Activated T-helper 1 cell treated with Interleukin-2 at 50 U/mL for 16 hours (primary cell): ENCODE measurements at regions not wholly inside any gene's neighbourhood (a gene's known extent, or its start where the extent isn't known, plus 50 kb on each side); places are given as distances from the start of the nearest gene placed in this dataset.
"Not testable (repeated sequence)": the region's sequence is repeated elsewhere in the genome, so short reads cannot be mapped to it uniquely, and the experiment has no call there.

Experiments used
- DNase-seq: peaks from one replicate; pipeline ENCODE4 v3.0.0-alpha.2; 2020; ENCODE audit warnings: low read depth

DNA sequence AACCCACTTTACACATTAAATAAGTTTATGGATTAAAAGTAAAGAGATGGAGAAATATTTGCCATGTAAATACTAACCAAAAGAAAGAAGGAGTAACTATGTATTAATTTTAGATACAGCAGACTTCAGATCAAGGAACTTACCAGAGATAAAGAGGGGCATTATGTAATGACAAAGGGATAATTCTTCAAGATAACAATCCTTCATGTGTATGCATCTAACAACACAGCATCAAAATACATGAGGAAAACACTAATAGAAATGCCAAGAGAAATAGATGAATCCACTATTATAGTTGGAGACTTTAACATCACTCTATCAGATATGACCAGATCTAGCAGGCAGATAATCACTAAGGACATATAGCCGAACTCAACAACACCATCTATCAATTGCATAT, 149.8 kb upstream of the ANKRD55 start:
- no peak for DNase-seq

DNA sequence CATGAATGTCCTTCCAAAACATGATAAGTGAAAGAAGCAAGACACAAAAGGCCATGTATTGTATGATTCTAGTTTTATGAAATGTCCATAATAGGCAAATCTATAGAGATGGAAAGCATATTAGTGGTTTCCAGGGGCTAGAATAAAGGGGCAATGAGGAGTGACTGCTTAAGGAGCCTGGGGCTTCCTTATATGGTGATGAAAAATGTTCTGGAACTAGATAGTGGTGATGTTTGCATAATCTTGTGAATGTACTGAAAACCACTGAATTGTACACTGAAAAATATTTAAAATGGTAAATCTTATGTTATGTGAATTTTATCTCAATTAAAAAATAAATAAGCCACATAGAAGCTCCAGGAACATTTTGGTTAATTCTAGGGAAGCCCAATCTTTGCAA, 144.4 kb upstream of the ANKRD55 start:
- DNase-seq: no peak

DNA sequence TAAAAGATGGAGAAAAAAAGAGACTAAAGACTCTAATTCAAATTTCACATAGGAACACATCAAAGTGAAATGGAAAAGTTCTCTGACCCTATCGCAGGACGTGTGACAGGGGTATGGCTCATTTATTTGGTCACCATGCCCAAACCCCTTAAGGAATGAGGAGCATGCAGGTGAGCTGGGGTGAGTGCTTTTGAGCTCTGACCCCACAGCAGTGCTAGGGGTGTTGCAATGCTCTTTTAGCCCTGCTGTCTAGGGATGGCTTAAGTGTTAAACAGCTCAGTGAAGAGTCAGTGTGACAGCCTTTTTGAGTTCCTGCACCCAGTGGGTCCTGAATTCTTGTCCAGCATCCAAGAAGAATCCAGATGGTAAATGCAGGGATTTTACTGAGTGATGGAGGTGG, 143.0 kb upstream of the ANKRD55 start:
- DNase-seq: no peak

DNA sequence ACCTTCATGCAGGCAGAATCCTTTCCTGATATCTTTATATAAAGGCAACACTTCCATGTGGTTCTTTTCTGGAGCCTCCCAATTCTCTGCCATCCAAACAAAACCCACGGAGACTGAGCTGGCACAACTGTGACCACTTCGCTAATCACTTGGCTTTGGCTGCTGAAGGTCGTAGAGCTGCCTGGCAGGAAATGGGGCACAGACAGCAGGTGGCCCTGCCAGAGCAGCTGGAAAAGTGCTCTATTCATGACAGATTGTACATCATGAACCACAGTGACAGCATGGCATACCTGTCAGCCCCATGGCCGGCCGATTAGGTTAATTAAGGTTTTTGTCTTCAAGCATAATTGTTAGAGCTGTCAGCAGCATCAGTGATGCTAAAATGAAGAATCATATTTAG, 141.9 kb upstream of the ANKRD55 start:
- DNase-seq: no peak

DNA sequence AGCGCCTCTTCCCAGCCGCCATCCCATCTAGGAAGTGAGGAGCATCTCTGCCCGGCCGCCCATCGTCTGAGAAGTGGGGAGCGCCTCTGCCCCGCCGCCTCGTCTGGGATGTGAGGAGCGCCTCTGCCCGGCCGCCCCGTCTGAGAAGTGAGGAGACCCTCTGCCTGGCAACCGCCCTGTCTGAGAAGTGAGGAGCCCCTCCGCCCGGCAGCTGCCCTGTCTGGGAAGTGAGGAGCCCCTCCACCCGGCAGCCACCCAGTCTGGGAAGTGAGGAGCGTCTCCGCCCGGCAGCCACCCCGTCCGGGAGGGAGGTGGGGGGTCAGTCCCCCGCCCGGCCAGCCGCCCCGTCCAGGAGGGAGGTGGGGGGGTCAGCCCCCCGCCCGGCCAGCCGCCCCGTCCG, 139.4 kb upstream of the ANKRD55 start:
- DNase-seq: not testable (repeated sequence)

DNA sequence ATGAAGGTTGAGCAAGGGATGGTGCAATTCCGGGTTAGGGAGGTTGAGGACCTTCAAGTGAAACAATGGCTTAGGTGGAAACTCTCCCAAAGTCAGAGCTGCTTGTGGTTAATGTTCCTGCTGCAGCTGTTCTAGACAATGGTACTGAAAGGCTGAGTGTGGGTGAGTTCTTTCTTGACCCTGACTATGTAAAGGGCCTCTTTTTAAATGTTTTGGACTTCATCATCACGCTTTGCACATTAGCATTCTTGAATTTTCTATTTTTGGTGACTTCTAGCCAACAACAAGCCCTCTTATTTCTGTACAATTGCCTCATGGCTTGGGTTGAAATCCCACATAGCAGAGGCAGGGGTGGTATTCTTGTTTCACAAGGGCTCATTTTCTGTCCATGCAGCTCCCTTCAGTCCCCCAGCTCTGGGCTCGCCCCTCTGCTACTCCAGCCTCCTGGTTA, 136.3 kb upstream of the ANKRD55 start:
- no peak for DNase-seq

DNA sequence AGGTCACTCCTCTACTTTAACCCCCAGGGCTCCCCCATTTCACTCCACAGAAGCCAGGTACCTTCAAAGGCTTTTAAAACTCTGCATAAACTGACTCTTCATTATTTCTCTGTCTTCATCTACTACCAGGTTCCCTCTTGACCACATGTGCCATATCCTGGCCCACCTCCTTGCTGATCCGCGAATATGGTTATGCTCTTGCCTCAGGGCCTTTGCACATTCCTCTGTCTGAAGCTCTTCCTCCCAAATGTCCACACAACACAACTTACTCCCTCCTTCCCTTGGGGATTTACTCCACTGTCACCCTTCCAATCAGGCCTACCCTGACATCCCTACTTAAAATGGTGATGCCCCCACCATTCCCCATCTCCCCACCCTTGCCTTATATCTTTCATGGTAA, 134.6 kb upstream of the ANKRD55 start:
- no peak for DNase-seq

DNA sequence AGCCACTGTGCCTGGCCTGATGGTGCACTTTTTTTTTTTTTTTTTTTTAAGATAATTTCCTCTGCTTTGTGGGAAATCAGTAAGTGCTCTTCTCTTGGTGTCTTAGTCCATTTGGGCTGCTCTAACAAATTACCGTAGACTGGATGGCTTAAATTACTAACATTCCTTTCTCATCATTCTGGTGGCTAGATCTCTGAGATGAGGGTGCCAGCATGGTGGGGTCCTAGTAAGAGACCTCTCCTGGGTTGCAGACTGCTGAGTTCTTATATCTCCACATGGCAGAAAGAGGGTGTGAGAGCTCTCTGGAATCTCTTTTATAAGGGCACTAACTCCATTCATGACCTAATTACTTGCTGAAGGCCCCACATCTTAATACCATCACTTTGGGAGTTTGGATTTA, 133.9 kb upstream of the ANKRD55 start:
- DNase-seq: no peak

DNA sequence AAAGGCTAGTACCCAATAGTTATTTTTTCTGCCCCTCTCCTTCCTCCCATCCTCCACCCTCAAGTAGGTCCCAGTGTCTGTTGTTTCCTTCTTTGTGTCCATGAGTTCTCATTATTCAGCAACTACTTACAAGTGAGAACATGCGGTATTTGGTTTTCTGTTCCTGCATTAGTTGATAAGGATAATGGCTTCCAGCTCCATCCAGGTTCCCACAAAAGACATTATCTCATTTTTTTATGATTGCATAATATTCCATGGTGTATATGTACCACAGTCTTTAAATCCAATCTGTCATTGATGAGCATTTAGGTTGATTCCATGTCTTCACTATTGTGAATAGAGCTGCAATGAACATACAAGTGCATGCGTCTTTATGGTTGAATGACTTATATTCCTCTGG, 128.3 kb upstream of the ANKRD55 start:
- DNase-seq: no peak

DNA sequence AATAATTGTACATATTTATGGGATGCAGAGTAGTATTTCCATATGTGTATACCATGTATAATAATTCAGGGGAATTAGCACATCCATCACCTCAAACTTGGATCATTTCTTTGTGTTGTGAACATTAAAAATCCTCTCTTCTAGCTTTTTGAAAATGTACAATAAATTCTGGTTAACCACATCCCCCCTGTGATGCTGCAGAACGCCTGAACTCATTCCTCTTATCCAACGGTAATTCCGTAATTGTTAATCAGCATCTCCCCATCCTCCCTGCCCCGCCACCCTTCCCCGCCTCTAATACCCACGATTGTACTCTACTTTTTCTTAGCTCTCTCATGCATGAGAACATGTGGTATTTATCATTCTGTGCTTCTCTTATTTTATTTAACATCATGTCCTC, 127.7 kb upstream of the ANKRD55 start:
- no peak for DNase-seq

DNA sequence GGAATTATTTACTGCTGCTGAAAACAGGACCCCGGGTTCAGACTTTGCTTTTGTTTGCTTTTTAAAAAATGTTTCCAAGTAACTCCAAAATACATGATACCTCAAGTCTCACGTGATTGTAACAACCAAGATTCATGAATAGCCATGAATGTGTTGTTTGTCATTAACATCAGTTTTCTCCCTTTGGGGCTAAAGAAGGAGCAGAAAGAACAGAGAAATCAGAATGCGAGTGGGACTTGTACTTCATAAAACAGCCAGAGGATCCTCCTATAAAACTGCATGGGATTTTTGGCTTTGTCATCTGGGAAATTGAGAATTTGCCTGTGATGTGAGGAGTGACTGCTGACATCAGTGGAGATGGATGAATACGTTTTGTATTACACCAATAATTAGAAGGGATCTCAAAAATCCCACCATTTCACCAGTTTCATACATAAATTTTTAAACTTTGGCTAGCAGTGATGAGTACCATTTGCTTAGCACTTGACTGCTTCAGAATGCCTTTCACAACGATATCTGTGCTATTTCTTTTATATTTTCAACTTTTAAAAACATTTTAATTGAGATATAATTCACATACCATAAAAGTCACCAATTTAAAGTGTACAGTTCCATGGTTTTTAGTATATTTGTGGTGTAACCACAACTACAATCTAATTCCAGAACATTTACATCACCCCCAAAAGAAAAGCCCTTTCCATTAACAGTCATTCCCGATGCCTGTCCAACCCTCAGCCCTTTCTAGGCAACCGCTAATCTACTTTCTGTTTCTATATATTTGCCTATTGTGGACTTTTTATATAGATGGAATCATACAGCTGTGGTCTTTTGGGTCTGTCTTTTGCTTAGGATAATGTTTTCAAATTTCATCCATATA, 126.9 kb upstream of the ANKRD55 start:
- DNase-seq: no peak

DNA sequence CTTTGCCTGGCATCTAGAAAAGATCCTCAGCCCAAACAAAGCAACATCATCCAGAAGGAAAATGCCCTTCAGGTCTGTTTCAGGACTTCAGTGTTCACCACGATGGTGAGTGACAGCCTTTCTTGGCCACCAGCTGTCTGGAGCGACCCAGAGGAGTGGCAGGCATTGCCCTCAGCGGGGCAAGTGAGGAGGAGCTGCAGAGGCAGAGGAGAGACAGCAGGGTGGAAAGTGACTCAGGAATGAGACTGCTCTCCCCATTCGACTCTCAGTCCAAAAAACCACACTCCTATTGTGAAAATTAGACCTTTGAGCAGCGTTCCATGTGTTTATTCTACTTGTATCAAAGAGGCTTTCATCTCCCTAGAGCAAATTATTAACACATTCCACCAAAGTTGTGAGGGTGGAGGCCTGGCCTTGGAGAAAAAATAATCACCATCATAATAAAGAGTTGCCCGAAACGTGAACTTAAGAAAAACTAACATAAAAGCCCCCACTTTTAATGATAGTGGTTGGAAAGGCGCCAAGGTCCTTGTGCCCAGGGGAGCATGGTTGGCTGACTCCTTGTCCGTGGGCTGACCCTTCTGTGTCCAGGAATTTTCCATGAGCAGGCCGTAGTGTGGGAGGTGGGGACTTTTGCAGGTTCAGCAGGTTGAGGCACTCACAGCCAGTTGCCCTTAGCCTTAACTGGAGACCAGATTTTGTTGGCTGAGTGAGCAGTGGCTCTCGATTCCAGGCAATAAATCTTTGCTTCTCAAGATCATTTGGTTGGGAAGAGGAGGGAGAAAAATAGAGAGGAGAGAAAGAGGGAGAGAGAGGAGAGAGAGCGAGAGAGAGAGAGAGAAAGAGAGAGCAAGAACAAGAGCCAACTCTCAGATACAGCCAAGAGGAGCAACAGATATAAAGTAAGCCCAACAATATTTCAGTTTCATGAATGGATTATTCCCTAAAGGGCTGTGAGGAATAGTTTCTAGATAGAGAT, 125.9 kb upstream of the ANKRD55 start:
- DNase-seq: no peak

DNA sequence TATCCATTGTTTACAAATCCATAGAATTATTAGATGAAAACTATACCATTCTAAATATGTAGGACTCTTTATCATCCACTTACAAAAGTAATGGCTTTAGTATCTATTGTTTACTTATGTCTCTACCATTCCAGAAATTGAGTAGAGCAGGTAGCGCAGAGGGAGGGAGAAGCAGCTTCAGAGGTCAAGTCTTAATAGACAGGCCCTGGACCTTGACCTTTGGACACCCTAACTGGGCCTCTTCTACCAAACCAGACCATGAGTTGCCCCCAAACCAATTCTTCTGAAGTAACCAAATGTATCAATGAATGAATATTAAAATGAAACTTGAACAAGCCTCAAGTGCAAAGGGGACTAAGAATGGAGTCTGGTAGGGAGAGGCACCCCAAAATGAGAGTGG, 124.9 kb upstream of the ANKRD55 start:
- no peak for DNase-seq

DNA sequence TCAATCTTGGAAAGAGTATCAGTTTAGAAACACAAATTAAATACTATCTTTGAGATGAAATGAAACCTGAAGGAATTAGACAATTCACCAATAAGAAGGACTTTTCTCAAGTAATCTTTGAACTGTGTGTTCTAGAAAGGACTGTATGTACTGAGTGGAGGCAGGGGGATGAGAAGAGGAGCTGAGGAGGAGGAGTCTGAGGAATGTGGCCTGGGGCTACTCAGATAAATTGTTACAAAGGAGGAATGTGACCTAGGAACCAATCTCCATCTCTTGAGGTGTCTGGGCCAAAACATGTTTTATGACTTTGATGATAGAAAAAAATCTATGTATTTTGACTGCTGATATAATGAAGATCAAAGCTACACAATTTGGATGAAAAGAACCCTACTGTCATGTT, 124.3 kb upstream of the ANKRD55 start:
- no peak for DNase-seq

DNA sequence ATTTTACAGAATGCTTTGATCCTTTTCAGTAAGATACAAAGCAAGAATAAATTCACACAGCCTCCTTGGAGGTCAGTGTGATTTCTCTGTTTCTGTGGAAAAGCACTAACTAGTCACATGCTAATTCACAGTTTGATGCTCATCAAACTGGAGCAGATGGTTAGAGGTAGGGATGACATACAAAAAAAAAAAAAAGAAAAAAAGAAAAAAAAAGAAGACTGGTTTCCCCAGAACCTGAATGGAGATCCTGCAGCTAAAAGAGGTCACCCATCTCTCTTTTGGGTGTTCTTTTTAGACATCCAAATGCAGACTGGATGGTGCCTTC, 123.7 kb upstream of the ANKRD55 start:
- no peak for DNase-seq

DNA sequence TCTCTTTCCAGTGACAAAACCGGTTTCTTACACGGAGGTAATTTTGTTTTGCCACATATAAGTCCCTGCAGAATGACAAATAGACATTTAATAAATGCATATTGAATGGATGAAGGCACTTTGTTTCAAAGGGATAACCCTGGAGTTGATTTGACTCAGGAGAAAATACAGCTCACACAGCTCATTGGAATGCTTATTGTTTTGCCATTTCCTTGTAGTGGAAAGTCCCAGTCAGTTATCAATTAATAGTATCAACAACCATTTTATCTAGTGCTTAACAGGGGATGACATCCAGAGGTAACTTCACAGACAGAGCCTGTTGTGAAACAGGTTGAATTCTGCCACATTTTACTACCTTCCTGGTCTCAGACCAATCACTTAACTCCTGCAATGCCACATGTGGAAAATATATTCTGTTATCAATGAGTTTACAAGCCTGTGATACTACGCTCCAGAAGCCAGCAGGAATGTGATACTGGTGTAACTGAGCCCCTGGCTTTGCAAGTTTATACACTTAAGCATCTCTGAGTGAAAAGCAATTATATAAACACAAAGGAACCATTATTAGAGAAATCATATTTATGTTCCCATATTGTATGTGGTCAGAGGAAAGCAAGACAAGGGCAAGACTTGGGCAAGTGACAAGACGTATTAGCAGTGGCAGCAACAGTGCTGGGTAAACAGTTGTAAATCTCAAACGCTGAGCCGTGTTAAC, 123.1 kb upstream of the ANKRD55 start:
- no peak for DNase-seq

DNA sequence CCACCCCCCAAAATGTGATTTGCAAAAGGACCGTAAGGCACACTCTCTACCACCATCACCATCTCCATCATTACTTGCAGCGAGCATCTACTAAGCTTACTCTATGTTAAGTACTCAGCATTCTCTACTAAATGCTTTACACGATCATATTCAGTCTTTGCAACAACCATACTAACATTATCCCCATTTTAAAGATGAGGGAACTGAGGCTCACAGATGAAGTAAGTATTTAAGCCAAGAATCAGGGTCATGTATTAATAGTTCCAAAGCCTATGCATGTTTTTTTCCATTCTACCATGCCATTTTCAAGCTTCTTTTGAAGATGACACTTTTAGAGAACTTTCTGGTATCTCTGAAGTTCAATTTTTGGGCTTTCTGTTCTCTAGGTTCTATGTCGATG, 121.7 kb upstream of the ANKRD55 start:
- DNase-seq: no peak

DNA sequence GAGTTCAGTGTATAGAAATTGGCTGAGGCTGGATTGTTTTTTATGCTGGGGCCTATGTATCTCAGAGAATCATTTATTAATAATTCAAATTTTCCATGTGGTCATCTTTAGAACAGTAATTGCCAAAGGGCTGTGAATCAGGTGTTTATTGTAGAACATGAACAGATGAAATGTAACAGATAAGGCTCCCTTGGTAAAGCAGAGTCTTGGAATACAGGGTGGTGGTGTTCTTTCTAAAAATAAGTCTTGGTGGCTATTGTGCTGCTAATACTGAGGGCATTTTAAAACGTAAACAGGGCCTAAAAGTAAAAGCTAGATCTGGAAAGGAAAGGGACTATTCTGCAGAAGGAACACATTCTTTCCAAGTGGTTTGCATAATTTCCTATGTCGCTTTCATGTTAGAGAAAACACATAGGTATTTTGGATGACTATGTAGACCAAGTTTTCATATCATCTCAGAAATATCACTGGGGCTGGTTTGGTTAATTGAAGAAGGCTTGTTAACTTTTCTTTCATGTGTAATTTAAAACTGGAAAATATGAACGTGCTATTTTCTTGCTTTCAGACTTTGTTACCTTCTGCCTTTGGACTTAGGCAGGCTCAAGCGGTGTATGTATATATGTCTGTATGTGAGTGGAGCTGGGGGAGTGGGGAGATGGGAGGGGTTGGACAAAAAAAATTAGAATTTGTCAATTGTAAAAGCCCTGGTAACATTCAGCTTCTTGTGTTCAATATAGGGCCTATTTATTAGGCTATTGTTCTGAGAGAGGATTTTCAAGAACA, 119.9 kb upstream of the ANKRD55 start:
- no peak for DNase-seq

DNA sequence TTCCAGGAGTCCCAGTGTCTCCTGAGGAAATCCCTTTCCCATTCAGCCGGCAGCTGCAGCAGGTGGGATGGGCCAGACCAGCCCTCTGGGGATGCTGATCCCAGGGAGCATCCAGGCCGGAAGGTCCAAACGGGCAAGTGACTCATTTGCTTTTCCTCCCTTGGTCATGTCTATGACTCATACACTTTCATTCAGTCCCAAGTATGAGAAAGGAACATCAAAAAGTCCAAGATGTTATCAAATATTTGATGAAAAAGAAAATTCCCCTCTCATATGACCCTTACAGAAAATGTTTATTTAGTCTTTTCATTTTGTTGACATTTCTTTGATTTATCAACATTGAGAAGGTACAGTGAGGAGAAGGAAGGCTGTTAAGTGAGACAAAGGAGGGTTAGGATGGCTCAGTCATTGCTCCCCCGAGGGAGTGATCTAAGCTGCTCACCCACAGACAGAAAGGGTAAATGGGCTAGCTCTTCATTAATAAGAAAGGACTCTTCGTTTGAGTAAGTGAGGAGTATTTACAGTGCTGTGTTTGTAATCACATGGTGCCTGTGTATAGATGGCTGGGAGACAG, 117.6 kb upstream of the ANKRD55 start:
- no peak for DNase-seq

DNA sequence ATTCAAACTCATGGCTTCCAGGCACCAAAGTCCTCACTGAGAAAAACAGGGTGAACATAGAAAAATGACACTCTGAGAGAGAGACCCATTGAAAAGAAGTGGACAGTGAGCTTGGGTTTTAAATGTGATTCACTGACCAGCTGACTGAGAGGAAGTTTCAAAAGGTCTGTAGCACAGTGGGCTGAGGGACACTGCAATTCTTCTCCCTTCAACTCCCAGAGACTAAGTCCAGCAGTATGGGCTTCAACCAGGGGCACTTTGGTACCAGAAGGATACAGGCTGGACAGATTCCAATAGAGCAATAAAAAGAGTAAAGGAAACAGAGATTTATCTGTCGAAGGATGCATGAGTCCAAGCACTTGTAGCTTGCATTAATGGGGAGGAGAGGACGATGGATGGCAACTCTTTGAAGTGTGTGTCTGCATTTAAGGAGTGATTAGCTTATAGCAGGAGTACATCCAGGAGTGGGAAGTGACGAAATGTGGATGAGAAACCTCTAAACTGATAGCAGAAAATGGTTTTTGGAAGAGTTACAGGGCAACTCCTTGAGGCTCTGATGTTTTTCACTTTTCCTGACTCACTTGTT, 117.0 kb upstream of the ANKRD55 start:
- DNase-seq: no peak

DNA sequence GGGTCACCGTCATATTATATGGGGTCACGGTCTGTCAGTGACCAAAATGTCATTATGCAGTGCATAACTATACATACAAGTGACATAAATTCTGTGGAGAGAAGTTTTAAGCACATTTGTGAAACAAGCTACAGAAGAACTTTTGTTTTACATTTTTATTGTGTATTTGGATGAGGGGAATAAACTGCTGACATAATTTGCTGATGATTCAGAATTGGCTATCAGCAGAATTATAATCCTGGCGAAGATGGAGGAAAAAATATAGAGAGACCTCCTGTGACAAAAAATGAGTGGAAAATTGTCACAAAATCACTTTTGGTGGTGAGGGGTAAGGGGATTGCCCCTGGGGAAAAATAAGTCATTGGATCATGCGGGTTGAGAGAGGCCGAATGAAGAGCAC, 116.3 kb upstream of the ANKRD55 start:
- DNase-seq: no peak
